WERI-Rb-1 (cell line): ENCODE measurements at regions not wholly inside any gene's neighbourhood (a gene's known extent, or its start where the extent isn't known, plus 50 kb on each side); places are given as distances from the start of the nearest gene placed in this dataset.

Source experiments
- DNase-seq: peaks from one replicate; pipeline ENCODE4 v3.0.0-alpha.2; 2020
- H3K27ac ChIP-seq: fragments of 250-450 bp; sonication (Bioruptor Pico); 2 replicates; pipeline ENCODE4 v1.5.1; 2020; ENCODE audit warnings: mild to moderate bottlenecking, moderate library complexity
- H3K27me3 ChIP-seq: fragments of 250-450 bp; sonication (Bioruptor Pico); 2 replicates; pipeline ENCODE4 v1.5.1; 2021; ENCODE audit warnings: mild to moderate bottlenecking, low read depth, moderate library complexity; ENCODE audit not compliant: insufficient read depth, severe bottlenecking
- H3K36me3 ChIP-seq: fragments of 250-450 bp; sonication (Bioruptor Pico); 2 replicates; pipeline ENCODE4 v1.5.1; 2020; ENCODE audit warnings: mild to moderate bottlenecking, moderate library complexity
- H3K4me3 ChIP-seq: 2 replicates; pipeline ENCODE4 v1.5.1; 2011; ENCODE audit warnings: low read depth, mild to moderate bottlenecking, control low read depth, low read length
- H3K9me3 ChIP-seq: fragments of 250-450 bp; sonication (Bioruptor Pico); 2 replicates; pipeline ENCODE4 v1.5.1; 2021; ENCODE audit warnings: mild to moderate bottlenecking, moderate library complexity; ENCODE audit not compliant: severe bottlenecking
- TF ChIP-seq, protein P1 (sequence below): IDR thresholded peaks from 2 replicates; pipeline ENCODE4 v1.5.1; 2011; ENCODE audit warnings: low read depth, mild to moderate bottlenecking, control low read depth, inconsistent platforms, low read length

DNA sequence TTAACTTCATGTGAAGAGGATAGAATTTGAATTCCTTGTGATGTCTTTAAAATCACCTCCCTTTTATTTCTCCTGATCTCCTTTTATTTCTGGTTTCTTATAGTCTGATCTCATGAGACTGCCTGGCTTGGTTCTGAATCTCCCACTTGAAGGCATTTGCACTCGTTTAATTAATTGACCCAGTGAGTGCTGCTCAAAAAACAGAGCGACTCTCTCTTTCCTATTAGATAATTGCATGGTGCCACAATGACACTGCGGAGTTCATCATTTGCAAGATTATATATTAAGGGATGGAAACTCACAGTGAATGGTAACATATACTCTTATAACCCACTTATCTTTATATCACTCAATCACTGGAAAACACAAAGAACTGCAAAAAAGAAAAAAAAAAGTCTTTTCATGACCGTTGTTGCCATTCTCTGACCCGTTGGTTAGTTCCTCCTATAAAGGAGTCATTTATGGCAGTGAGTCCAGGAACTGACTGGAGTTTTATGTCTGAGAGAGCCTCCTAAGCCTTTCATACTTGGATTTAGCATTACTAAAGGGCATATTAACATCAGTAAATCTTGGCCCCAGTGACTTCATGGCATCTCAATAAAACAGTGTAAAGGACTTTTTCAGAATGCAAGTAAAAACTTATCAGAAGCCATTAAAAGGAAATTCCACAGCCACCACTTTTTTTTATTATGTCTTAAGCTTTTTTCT is 103.3 kb upstream of the EPHA4 start:
- TF ChIP-seq, protein P1, sequence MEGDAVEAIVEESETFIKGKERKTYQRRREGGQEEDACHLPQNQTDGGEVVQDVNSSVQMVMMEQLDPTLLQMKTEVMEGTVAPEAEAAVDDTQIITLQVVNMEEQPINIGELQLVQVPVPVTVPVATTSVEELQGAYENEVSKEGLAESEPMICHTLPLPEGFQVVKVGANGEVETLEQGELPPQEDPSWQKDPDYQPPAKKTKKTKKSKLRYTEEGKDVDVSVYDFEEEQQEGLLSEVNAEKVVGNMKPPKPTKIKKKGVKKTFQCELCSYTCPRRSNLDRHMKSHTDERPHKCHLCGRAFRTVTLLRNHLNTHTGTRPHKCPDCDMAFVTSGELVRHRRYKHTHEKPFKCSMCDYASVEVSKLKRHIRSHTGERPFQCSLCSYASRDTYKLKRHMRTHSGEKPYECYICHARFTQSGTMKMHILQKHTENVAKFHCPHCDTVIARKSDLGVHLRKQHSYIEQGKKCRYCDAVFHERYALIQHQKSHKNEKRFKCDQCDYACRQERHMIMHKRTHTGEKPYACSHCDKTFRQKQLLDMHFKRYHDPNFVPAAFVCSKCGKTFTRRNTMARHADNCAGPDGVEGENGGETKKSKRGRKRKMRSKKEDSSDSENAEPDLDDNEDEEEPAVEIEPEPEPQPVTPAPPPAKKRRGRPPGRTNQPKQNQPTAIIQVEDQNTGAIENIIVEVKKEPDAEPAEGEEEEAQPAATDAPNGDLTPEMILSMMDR: no peak
- no peak for DNase-seq

DNA sequence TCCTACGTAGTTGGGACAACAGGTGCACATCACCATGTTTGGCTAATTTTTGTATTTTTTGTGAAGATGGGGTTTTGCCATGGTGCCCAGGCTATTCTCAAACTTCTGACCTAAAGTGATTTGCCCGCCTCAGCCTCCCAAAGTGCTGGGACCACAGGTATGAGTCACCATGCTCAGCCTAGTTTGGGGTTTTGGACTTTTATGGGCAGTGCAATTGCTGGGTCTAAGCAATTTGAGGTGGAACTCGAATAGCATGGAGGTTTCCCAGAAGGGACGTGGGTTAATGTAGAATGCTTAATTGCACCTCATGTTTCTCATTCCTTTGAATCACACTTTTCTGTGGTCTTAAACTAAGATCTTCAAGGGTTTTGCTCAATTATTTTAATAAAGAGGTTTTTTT is 102.3 kb upstream of the EPHA4 start:
- H3K4me3 ChIP-seq: no peak overlapping the region
- no peak overlapping the region for H3K27ac ChIP-seq
- no peaks in the 10 kb centered on the region for H3K9me3 ChIP-seq
- H3K27me3 ChIP-seq: no peaks in the 10 kb centered on the region
- H3K36me3 ChIP-seq: no peaks in the 10 kb centered on the region
- TF ChIP-seq, protein P1: no peak
- no peak for DNase-seq

More for the DNA sequence above, 103.3 kb upstream of the EPHA4 start:
- no peaks in the 10 kb centered on the region for H3K36me3 ChIP-seq
- no peaks in the 10 kb centered on the region for H3K27me3 ChIP-seq
- no peak overlapping the region for H3K27ac ChIP-seq
- no peaks in the 10 kb centered on the region for H3K9me3 ChIP-seq
- H3K4me3 ChIP-seq: no peak overlapping the region

DNA sequence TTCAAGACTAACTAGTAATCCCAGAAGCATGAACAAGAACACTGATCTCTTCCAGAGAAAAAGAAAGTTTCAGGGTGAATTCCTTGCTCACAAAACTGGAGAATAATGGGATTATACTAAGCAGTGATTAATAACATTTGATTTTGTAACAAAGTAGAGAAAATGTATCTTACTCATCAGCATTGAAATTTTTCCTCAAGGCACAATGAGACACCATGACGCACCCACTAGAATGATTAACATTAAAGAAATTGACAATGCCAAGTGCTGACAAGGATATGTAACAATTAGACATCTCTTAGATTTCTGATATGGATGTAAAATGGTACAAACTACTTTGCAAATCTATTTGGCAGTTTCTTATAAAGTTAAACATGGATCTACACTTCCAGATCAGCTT is 101.1 kb upstream of the EPHA4 start:
- DNase-seq: no peak
- no peak overlapping the region for H3K27ac ChIP-seq
- no peaks in the 10 kb centered on the region for H3K9me3 ChIP-seq
- TF ChIP-seq, protein P1: no peak
- H3K4me3 ChIP-seq: no peak overlapping the region
- no peaks in the 10 kb centered on the region for H3K27me3 ChIP-seq
- H3K36me3 ChIP-seq: no peaks in the 10 kb centered on the region

DNA sequence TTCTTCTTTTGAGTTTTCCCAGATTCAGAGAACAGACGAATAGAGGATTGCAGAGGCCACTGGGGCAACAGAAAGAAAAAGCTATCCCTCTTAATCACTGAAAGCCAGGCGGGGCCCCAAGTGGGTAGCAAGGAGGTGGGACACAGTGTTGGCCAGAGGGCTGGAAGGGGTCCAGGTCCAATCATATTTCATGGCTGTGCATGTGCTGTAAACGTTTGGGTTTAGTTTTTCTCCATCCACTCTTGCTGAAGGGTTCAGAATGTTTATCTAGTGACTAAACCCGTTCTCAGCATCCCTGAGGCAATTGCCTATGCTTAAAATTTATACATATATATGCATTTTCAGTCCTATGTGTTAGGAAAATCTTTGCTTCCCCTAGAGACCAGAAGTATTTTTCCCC is 99.4 kb upstream of the EPHA4 start:
- DNase-seq: no peak
- no peak overlapping the region for H3K27ac ChIP-seq

DNA sequence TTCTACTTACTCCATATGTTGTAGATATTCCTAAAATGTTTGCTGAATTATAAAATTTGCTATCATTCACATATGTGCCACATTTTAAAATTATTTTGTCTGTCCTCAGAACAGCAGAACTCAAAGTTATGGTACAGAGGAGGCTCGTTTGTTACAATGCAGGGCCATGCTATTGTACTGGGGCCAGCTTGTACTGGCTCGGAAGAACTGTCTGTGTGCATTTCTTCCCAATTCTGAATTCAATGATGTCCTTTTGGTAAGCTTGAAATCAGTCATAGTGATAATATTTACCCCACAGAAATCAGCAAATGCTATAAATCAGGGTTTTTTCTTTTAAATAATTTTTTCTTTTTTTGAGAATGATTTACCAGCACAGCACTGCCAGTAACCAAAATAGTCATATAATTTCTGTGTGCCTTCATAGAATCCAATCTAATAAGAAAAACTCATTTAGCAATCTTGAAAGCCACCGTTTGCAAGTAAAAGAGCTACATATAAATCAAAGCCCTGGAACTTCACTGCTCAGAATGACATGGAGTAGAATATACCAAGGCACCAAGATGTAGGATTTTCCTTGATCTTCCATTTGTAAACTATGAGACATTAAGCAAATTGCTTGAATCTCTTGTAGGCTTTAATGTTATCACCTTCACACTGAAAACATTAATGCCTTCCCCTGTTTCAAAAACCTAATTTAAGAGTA is 90.7 kb upstream of the EPHA4 start:
- H3K9me3 ChIP-seq: peaks cover 3% of the 10 kb centered on the region
- H3K27me3 ChIP-seq: no peaks in the 10 kb centered on the region
- no peaks in the 10 kb centered on the region for H3K36me3 ChIP-seq
- H3K4me3 ChIP-seq: no peak overlapping the region
- no peak overlapping the region for H3K27ac ChIP-seq
- TF ChIP-seq, protein P1: no peak
- DNase-seq: no peak

More for the DNA sequence above, 99.4 kb upstream of the EPHA4 start:
- no peak overlapping the region for H3K4me3 ChIP-seq
- H3K27me3 ChIP-seq: no peaks in the 10 kb centered on the region
- no peaks in the 10 kb centered on the region for H3K9me3 ChIP-seq
- TF ChIP-seq, protein P1: no peak
- H3K36me3 ChIP-seq: no peaks in the 10 kb centered on the region
